Retinal pigment epithelial cell (primary cell): ENCODE measurements at regions not wholly inside any gene's neighbourhood (a gene's known extent, or its start where the extent isn't known, plus 50 kb on each side); places are given as distances from the start of the nearest gene placed in this dataset.

Source experiments
- DNase-seq: peaks from one replicate; pipeline ENCODE4 v3.0.0-alpha.2; 2010; ENCODE audit warnings: low read depth
- H3K4me3 ChIP-seq: 2 replicates; pipeline ENCODE4 v1.5.1; 2011; ENCODE audit warnings: mild to moderate bottlenecking, low read length, control low read depth, moderate library complexity
- TF ChIP-seq, protein P1 (sequence below): conservative IDR thresholded peaks from 2 replicates; pipeline ENCODE4 v1.5.1; 2011; ENCODE audit warnings: low read depth, low read length, control low read depth, inconsistent platforms

DNA sequence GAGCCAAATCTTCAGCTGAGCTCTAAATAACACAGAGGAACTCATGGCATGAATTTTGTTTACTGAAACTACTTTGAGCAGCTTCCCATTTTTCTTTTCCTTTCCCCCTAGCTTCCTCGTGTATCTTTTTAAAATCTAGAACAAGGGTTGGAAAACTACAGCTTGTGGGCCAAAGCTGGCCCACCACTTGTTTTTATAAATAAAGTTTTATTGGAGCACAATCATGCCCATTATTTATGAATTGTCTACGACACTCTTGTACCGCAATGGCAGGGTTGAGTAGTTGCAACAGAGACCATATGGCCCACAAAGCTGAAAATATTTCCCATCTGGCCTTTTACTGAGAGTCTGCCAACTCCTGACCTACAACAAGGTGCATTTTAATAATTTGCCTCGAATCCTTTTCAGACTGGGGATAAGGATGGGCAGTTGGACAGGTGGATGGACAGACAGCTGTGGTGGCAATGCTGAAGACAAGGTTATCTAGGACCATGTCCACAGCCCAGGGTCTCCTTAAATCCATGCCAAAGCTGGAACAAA lies 87.7 kb downstream of the RMI2 start:
- DNase-seq = no peak
- TF ChIP-seq, protein P1, sequence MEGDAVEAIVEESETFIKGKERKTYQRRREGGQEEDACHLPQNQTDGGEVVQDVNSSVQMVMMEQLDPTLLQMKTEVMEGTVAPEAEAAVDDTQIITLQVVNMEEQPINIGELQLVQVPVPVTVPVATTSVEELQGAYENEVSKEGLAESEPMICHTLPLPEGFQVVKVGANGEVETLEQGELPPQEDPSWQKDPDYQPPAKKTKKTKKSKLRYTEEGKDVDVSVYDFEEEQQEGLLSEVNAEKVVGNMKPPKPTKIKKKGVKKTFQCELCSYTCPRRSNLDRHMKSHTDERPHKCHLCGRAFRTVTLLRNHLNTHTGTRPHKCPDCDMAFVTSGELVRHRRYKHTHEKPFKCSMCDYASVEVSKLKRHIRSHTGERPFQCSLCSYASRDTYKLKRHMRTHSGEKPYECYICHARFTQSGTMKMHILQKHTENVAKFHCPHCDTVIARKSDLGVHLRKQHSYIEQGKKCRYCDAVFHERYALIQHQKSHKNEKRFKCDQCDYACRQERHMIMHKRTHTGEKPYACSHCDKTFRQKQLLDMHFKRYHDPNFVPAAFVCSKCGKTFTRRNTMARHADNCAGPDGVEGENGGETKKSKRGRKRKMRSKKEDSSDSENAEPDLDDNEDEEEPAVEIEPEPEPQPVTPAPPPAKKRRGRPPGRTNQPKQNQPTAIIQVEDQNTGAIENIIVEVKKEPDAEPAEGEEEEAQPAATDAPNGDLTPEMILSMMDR = no peak
- no peak overlapping the region for H3K4me3 ChIP-seq

- no peak overlapping the region for H3K4me3 ChIP-seq
- TF ChIP-seq, protein P1 = no peak
- DNase-seq = no peak
Measured at GRCh38 chr16:11435576-11435975, 90.3 kb downstream of the RMI2 start.

- no peak for DNase-seq
- H3K4me3 ChIP-seq = no peak overlapping the region
- TF ChIP-seq, protein P1 = no peak
Measured at GRCh38 chr16:11437069-11437468, 91.8 kb downstream of the RMI2 start.

- TF ChIP-seq, protein P1 = no peak
- DNase-seq = no peak
- no peak overlapping the region for H3K4me3 ChIP-seq
Measured at GRCh38 chr16:11439790-11440656, 94.8 kb downstream of the RMI2 start.

DNA sequence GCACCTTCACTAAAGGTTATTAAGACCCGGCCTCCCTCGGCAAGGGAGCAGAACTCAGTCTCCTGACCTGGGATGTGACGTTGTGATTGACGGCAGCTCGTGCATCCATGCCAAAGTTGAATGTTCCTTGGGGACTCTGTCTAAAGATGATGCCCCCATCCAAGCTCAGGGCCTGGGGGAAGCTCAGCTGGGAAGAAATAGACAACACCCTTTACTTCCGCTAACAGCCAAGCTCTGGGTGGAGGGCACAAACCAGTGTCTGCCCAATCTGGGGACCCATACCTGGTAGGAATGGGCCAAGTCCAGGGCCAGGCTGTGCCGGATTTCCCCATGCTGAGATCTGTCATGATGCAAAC lies 95.4 kb downstream of the RMI2 start:
- no peak for DNase-seq
- H3K4me3 ChIP-seq = no peak overlapping the region
- TF ChIP-seq, protein P1 = no peak

- TF ChIP-seq, protein P1 = no peak
- no peak for DNase-seq
Measured at GRCh38 chr16:11445486-11445885, 100.2 kb downstream of the RMI2 start.

DNA sequence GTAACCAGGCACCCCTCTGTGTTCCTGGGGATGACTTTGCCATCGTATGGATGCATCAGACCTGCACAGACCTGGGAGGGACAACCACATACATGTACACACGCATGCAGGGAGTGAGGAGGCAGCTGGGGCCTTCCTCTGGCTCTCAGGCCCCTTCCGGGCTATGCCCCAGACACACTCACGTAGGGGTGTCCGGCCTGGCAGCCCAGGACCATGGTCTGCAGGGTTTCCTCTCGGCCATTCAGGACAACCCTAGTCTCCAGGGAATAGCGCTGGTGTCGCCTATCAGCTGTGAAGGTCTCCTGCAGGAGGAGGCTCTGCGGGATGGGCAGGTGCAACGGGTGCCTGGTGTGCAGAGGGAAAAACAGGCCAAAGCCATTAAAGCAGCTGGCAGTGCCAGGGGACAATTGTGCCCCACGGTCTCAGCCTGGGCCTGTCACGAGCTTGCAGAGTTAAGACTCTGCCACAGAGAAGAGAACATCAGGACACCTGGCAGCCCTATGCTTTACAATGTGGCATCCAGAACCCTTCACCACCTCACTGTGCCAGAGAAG lies 101.4 kb downstream of the RMI2 start:
- no peak overlapping the region for H3K4me3 ChIP-seq
- TF ChIP-seq, protein P1 = no peak
- DNase-seq = no peak

More at GRCh38 chr16:11445486-11445885, 100.2 kb downstream of the RMI2 start:
- no peak overlapping the region for H3K4me3 ChIP-seq
